ENCODE measurements at regions not wholly inside any gene's neighbourhood (a gene's known extent, or its start where the extent isn't known, plus 50 kb on each side); places are given as distances from the start of the nearest gene placed in this dataset.

DNA sequence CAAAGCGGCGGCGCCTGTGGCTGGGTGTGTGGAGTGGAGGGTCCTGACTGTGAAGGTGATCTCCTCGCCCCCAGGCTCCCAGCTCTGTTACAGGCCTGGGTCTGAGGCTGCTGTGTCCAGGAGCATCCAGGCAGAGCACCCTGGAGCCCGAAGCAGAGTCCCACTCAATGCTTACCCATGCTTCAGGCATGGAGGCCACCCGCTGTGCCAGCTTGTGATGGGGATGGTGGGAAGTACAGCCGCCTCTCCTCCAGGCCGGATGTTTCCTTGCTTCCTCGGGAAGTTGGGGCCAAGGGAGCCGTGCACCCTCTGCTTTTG lies 255.9 kb upstream of the IRX1 start:
- no peak for DNase-seq
- in situ Hi-C loops (cut with HindIII; ENCODE audit: low pct_ligation_motif_present, low sequenced_read_pairs): no loop called here

GRCh38 chr5:3339092-3339797 lies 256.4 kb upstream of the IRX1 start:
- H3K27ac ChIP-seq: no peak overlapping the region
- in situ Hi-C loops (cut with HindIII; ENCODE audit: low pct_ligation_motif_present, low sequenced_read_pairs): no loop called here
- TF ChIP-seq, protein P1, sequence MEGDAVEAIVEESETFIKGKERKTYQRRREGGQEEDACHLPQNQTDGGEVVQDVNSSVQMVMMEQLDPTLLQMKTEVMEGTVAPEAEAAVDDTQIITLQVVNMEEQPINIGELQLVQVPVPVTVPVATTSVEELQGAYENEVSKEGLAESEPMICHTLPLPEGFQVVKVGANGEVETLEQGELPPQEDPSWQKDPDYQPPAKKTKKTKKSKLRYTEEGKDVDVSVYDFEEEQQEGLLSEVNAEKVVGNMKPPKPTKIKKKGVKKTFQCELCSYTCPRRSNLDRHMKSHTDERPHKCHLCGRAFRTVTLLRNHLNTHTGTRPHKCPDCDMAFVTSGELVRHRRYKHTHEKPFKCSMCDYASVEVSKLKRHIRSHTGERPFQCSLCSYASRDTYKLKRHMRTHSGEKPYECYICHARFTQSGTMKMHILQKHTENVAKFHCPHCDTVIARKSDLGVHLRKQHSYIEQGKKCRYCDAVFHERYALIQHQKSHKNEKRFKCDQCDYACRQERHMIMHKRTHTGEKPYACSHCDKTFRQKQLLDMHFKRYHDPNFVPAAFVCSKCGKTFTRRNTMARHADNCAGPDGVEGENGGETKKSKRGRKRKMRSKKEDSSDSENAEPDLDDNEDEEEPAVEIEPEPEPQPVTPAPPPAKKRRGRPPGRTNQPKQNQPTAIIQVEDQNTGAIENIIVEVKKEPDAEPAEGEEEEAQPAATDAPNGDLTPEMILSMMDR (IDR thresholded peaks at IDR 0.05; ENCODE audit: low read depth, low read length, missing control alignments): no peak
- no peaks in the 10 kb centered on the region for H3K27me3 ChIP-seq (replicated peaks)
- no peak overlapping the region for H3K4me3 ChIP-seq (ENCODE audit: low read depth, low read length)
- H3K36me3 ChIP-seq (replicated peaks): no peaks in the 10 kb centered on the region
- DNase-seq: no peak

More for the DNA sequence above, 255.9 kb upstream of the IRX1 start:
- no peak overlapping the region for H3K27ac ChIP-seq
- H3K4me3 ChIP-seq (ENCODE audit: low read depth, low read length): no peak overlapping the region
- H3K27me3 ChIP-seq (replicated peaks): no peaks in the 10 kb centered on the region
- no peaks in the 10 kb centered on the region for H3K36me3 ChIP-seq (replicated peaks)
- TF ChIP-seq, protein P1 (IDR thresholded peaks at IDR 0.05; ENCODE audit: low read depth, low read length, missing control alignments): no peak

DNA sequence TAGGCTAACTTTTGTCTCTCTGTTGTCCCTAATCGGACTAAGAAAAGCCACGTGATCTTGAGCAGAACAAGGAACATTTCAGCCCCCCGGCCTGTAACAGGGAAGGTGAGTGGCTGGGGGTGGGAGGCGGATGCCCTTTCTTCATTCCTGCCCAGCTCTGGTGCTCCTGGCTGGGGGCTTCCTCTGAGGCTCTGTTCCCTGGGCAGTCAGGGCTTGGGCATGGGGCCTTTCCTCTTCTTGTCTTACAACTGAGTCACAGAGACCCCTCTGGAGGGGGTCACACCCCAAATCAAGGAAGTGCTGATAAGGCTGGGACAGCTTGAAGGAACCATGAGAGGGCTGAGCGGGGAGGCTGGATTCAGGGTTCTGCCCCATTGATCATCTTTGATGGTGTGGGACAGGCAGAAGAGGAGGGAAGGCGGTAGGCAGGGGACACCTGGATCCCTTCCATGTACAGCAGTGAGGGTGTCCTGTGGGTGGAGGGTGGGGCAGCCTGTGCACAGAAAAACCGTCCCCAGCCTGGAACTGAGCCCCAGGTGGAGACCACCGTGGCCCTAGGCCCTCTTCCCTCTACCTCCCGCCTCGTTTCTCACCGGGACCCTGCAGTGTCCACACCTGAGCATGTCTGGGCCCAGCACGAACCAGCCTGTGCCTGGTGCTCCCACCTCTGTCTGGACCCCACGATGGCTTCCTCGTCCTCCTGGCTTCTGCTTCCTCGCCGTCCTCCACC lies 257.7 kb upstream of the IRX1 start:
- Histone ChIP-seq H3K36me3 (replicated peaks) (no peaks in the 10 kb centered on the region), H3K27me3 (replicated peaks) (no peaks in the 10 kb centered on the region), H3K4me3 (ENCODE audit: low read depth, low read length) (no peak overlapping the region), H3K27ac (no peak overlapping the region)
- TF ChIP-seq, protein P1 (IDR thresholded peaks at IDR 0.05; ENCODE audit: low read depth, low read length, missing control alignments): no peak
- DNase-seq: no peak
- in situ Hi-C loops (cut with HindIII; ENCODE audit: low pct_ligation_motif_present, low sequenced_read_pairs): no loop called here

DNA sequence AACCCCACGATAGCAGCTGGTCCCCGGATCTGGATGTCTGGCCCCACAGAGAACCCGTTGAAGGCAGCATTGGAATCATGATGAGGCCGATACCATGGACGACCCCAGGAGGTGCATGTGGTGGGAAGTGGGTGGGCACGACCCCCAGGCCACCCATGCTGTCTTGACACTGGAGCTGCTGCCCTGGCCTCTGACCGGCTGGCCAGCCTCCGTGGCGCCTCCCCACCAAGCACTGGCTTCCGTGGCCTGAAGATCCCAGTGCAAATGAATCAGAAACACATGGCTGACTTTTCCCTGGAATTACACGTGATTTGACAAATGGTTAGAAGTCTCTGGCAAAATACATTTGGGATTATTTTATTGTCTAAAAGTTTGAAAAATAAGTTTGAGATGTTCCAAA lies 259.0 kb upstream of the IRX1 start:
- in situ Hi-C loops (cut with HindIII; ENCODE audit: low pct_ligation_motif_present, low sequenced_read_pairs): no loop called here
- Histone ChIP-seq H3K36me3 (replicated peaks) (no peaks in the 10 kb centered on the region), H3K4me3 (ENCODE audit: low read depth, low read length) (no peak overlapping the region), H3K27me3 (replicated peaks) (no peaks in the 10 kb centered on the region), H3K27ac (no peak overlapping the region)
- no peak for DNase-seq
- TF ChIP-seq, protein P1 (IDR thresholded peaks at IDR 0.05; ENCODE audit: low read depth, low read length, missing control alignments): no peak

GRCh38 chr5:3335301-3335700 lies 260.3 kb upstream of the IRX1 start:
- Histone ChIP-seq H3K27ac (no peak overlapping the region), H3K36me3 (replicated peaks) (no peaks in the 10 kb centered on the region), H3K27me3 (replicated peaks) (no peaks in the 10 kb centered on the region), H3K4me3 (ENCODE audit: low read depth, low read length) (no peak overlapping the region)
- in situ Hi-C loops (cut with HindIII; ENCODE audit: low pct_ligation_motif_present, low sequenced_read_pairs): no loop called here
- TF ChIP-seq, protein P1 (IDR thresholded peaks at IDR 0.05; ENCODE audit: low read depth, low read length, missing control alignments): no peak
- DNase-seq: no peak
